OCI-LY1 (cell line): ENCODE measurements at regions not wholly inside any gene's neighbourhood (a gene's known extent, or its start where the extent isn't known, plus 50 kb on each side); places are given as distances from the start of the nearest gene placed in this dataset.

Experiments used
- CTCF ChIP-seq: fragments of 200-600 bp; sonication (generic), shearing (Covaris generic); IDR thresholded peaks from 2 replicates; pipeline ENCODE4 v1.5.1; 2017; ENCODE audit warnings: mild to moderate bottlenecking, antibody characterized with exemption, low read length, moderate library complexity, mixed read lengths
- EZH2 ChIP-seq: fragments of 200-600 bp; sonication (generic), shearing (Covaris generic); IDR thresholded peaks from 2 replicates; pipeline ENCODE4 v1.8.0; 2017; ENCODE audit warnings: borderline replicate concordance, mixed run types, mild to moderate bottlenecking, antibody characterized with exemption, low read length, moderate library complexity, mixed read lengths

DNA sequence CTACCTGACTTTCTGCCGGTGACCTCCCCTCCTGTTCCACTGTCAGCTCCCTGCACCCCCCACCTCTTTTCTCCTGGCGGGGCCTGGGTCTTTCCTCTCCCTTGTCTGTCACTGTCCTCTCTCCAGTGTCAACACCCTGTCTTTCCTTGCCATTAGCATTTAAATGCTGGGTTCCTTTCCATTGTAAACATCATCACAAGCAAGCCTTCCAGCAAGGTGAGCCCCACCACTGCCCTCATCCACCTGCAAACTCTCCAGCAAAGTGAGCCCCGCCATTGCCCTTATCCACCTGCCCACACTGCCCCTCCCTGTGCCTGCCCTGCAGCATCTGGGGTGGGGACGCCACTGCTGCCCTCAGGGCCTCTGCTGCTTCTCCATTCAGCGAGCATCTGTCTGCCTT, 195.0 kb downstream of the ENGASE start:
- TF ChIP-seq CTCF (no peak), EZH2 (no peak)
